ENCODE measurements at regions not wholly inside any gene's neighbourhood (a gene's known extent, or its start where the extent isn't known, plus 50 kb on each side); places are given as distances from the start of the nearest gene placed in this dataset.

DNA sequence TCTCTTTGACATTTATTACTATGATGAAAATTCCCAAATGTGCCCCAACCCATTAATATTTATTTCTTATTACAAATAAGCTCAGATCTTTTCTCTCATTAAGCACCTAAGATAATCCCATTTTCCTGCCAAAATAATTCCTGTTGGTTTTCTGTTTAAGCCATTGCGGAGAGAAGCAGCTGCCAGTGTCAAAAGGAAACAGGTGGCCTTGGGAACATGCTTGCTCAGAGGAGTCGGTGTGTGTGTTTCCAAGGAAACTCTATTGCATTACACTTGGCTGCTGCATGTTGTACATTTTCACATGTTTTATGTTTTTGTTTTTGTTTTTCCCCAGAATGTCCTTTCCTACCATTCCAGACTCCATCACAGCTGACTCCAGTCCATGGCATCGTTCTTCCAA, 56.4 kb downstream of the CD24 start:
- no peak for DNase-seq (ENCODE audit: low read depth)

- no peak for DNase-seq (ENCODE audit: low read depth)
These were observed 57.6 kb downstream of the CD24 start for GRCh38 chr6:106916891-106917290.

GRCh38 chr6:106913676-106914280, 60.8 kb downstream of the CD24 start:
- DNase-seq (ENCODE audit: low read depth) = peak; percentile 17

- no peak for DNase-seq (ENCODE audit: low read depth)
These were observed 61.4 kb downstream of the CD24 start for GRCh38 chr6:106913111-106913510.

DNA sequence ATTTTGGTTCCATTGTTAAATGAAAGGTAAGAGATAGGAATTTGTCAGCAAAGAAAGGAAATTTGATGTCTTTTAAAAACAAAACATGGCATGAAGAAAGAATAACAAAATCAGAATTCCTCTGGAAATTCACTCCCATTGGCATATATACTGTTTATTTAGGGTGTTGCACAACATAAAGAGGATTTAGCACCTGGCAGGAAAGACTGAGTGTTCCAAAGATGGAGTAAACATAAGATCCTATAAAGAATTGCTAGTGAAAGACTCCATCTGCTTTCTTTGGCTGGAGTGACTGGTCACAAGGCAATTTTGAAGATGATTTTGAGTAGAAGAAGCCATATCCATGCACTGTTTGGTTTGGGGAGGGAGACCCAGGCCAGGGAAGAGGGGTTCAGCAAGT, 62.4 kb downstream of the CD24 start:
- no peak for DNase-seq (ENCODE audit: low read depth)

DNA sequence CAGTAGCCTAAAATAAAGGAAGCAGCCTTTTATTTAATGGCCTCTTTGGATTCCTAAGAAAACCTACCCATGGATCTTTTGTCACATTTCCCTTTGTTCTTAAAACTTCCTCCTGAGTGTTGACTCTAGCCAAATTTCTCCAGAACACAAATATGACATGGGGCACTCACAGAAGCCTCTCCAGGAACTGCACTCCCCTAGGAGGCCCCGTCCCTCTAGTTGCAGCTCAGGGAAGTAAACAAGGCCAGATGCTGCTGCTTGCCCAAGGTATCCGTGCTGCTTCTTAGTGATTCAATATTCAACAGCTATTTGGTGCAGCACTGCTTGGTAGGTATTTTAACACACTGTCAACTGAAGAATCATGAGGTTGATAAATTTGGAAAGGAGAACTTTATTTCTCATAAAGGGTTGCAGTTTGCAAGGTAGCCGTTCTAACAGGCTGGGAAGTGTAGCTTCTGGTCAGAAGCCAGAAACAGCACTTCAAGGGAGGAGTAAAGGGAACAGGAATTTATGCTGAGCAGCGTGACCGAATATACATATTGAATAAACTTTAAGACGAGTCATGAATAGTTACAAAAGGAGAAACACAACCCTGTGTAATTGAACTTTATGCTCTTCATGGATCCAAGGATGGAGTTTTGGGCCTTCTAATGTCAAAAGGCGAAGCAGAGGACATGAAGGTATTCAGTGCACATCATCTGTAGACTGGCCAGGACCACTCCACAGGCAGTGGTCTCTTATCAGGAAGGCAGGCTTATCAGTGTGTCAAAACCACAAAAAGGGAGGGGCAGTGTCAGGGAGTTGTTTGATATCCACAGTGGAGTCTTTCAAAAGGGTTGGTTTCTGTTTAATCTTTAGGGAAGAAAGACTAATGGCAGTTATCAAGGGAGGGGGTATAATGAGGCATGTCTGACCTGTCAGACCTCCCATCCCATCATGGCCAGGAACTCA, 63.3 kb downstream of the CD24 start:
- DNase-seq (ENCODE audit: low read depth) = no peak

GRCh38 chr6:106908386-106908840, 66.1 kb downstream of the CD24 start:
- DNase-seq (ENCODE audit: low read depth) = peak; percentile 27

DNA sequence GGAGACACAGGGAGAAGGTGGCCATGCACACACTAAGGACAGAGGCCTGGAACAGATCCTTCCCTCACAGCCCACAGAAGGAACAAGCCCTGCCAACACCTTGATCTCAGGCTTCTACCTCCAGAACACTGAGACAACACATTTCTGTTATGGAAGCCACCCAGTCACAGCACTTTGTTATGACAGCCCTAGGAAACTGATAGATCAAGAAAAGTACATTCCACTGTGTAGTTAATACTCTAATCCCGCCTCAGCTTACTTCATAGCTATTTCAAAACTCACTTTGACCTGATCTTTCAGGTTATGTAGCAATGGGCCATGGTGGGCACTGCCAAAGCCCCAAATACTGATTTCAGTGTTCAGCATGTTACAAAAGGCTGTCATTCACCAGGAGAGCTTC, 66.8 kb downstream of the CD24 start:
- no peak for DNase-seq (ENCODE audit: low read depth)

- DNase-seq (ENCODE audit: low read depth) = no peak
These were observed 68.3 kb downstream of the CD24 start for GRCh38 chr6:106906232-106906631.

- no peak for DNase-seq (ENCODE audit: low read depth)
These were observed 71.2 kb downstream of the CD24 start for GRCh38 chr6:106903299-106903698.

DNA sequence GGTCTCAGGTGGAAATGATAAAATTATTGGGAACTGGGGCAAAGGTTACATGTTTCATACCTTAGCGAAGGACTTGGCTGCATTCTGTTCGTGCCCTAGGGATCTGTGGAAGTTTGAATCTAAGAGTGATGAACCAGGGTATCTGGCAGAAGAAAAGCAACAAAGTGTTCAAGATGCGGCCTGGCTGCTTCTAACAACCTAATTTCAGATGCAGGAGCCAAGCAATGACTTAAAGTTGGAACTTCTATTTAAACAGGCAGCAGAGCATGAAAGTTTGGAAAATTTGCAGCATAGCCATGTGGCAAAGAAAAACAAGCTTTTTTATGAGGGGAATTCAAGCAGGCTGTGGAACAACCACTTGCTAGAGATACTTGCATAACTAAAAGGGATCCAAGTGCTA, 73.5 kb downstream of the CD24 start:
- no peak for DNase-seq (ENCODE audit: low read depth)

DNA sequence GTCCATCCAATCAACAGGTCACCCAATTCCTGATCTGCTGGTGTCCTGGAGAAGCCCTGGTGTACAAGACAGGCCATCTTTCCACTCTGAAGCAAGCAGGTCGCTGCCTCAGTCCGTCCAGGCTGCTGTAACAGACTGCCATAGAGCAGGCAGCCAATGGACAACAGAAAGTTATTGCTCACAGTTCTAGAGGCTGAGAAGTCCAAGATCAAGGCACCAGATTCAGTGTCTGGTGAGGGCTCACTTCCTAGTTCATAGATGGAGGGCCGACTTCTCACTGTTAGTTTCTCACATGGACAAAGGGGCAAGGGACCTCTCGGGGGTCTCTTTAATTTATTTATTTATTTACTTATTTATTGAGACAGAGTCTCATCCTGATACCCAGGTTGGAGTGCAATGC, 74.8 kb downstream of the CD24 start:
- DNase-seq (ENCODE audit: low read depth) = no peak

GRCh38 chr6:106897580-106897979, 76.9 kb downstream of the CD24 start:
- no peak for DNase-seq (ENCODE audit: low read depth)

DNA sequence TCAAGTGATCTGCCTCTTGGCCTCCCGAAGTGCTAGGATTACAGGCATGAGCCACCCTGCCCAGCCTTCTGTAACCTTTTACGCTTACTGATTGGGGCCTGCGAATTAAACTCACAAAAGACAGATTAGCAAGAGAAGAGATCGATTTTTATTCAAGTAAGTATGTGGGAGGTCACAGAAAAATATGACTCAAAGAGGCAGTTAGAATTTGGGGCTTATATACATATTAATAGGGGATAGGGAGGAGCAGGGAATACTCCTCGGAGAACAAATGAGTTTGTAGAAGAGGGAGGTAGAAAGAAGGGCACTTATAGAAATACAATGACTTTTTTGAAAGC, 78.9 kb downstream of the CD24 start:
- DNase-seq (ENCODE audit: low read depth) = no peak

DNA sequence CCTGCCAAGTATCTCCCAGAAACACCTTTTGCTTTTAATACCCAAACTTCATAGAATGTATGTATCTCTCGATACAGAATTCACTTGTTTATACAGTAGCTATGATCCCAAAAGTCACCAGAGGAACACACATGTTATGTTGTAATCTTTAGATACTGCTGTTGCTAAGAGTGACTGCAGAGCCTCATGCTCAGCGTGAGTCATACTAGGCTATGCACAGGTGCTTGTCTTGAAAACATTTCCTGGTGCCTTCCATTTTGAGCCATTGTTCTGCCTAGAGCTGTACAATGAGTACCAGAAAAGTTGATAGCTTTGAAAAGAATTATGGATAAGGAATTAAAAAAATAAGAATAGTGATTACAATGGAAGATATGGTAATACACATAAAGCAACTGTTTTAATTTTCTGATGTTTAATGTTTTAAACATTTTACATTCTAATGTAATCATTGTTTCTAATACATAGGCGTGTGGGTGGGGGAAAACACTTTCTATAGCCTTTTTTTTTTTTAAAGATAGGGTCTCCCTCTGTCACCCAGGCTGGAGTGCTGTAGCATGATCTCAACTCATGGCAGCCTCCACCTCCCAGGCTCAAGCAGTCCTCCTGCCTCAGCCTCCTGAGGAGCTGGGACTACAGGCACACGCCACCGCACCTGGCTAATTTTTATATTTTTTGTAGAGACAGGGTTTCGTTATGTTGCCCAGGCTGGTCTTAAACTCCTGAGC, 79.4 kb downstream of the CD24 start:
- peak; percentile 25 for DNase-seq (ENCODE audit: low read depth)

DNA sequence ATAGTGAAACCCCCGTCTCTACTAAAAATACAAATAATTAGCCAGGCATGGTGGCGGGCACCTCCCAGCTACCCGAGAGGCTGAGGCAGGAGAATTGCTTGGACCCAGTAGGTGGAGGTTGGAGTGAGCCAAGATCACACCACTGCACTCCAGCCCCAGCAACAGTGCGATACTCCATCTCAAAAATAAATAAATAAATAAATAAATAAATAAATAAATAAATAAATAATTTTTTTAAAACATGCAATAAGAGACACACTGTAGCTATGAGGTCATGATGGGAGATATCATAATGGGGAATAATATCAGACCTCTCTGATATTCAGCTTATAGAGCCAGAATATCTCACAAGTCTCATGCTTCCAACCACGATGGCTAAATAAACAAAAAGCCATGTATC, 82.3 kb downstream of the CD24 start:
- no peak for DNase-seq (ENCODE audit: low read depth)

GRCh38 chr6:106890447-106890846, 84.1 kb downstream of the CD24 start:
- no peak for DNase-seq (ENCODE audit: low read depth)

DNA sequence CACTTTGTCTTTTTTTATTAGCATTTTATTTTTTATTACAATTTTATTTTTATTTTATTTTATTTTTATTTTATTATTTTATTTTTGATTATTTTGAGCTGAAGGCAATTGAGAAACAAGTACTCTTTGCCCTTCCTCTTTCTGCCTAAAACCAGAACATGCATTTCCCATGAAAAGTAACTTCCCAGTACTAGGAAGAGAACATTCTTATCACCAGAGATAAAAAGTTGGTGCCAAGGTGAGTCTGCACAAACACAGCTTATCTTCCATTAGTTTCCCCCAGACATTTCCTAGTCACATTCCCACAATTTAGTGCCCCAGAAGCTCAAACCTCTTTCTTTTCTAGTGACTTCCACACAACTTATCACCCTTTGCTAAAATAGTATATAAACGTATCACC, 84.8 kb downstream of the CD24 start:
- DNase-seq (ENCODE audit: low read depth) = no peak

- DNase-seq (ENCODE audit: low read depth) = no peak
These were observed 87.4 kb downstream of the CD24 start for GRCh38 chr6:106886922-106887797.

DNA sequence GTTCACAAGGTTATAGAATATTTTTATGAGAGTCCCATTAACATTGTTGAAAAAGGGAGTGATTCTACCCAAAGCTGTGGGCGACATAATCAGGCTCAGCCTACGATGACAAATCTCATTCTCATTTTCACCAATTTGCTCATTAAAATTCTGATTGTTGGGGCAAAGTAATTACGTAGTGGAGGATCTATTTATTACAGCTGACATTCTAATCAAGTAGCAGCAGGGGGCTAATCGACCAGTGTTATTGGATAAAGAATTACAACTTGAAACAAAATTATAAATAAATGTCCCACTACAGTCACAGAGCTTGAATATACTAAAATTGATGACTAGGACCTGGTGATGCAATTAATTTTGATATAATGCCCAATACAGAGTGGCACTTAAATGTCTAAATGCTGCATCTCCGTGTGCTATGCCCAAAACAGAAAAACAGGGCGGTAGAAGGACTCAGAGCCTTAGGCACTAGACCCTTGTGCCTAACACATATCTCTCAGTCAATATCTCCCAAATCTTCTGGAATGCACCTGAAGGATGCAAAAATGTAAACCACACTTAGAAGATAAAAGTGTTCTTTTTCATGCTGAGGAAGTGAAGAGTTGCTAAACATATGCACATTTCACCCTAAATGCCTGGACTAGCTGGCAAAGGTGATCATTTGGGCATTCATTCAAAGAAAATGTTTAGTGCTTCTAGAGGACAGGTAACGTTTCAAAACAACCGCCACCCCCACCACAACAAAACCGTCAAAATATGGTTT, 88.3 kb downstream of the CD24 start:
- no peak for DNase-seq (ENCODE audit: low read depth)

DNA sequence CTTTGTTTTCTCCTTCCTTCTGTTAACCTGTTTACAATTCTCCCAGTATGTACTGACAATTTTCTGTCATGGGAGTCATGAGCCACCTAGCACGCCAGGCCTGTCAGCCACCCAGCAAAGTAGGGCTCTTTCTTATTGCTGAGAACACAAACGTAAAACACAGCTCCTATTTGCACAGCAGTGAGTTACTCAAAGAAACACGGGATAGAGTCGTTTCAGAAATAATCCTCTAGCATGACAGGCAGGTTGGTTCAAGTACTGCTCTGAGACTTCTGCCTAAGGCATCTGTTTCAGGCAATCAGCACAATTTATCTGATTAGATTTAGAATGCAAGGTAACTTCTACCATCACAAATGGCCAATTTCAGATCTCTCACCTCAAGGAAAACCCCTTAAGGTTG, 88.8 kb downstream of the CD24 start:
- DNase-seq (ENCODE audit: low read depth) = no peak

Measured in Daoy (cell line).